ENCODE measurements at regions not wholly inside any gene's neighbourhood (a gene's known extent, or its start where the extent isn't known, plus 50 kb on each side); places are given as distances from the start of the nearest gene placed in this dataset.
"Not testable (repeated sequence)": the region's sequence is repeated elsewhere in the genome, so short reads cannot be mapped to it uniquely, and the experiment has no call there.

- no peak for DNase-seq (ENCODE audit: low read depth)
Observed at GRCh38 chr15:100767001-100767825, 112.4 kb upstream of the ALDH1A3 start.

- no peak for DNase-seq (ENCODE audit: low read depth)
Observed at GRCh38 chr15:100768501-100768931, 111.1 kb upstream of the ALDH1A3 start.

GRCh38 chr15:100769043-100769974 lies 110.3 kb upstream of the ALDH1A3 start:
- DNase-seq (ENCODE audit: low read depth) = no peak

- no peak for DNase-seq (ENCODE audit: low read depth)
Observed at GRCh38 chr15:100769975-100770340, 109.7 kb upstream of the ALDH1A3 start.

- no peak for DNase-seq (ENCODE audit: low read depth)
Observed at GRCh38 chr15:100770661-100771584, 108.7 kb upstream of the ALDH1A3 start.

GRCh38 chr15:100771746-100772145 lies 107.9 kb upstream of the ALDH1A3 start:
- DNase-seq (ENCODE audit: low read depth) = no peak

GRCh38 chr15:100772478-100772877 lies 107.2 kb upstream of the ALDH1A3 start:
- no peak for DNase-seq (ENCODE audit: low read depth)

- no peak for DNase-seq (ENCODE audit: low read depth)
Observed at GRCh38 chr15:100772892-100773520, 106.6 kb upstream of the ALDH1A3 start.

- DNase-seq (ENCODE audit: low read depth) = not testable (repeated sequence)
Observed at GRCh38 chr15:100774044-100774443, 105.6 kb upstream of the ALDH1A3 start.

GRCh38 chr15:100775581-100776185 lies 103.9 kb upstream of the ALDH1A3 start:
- no peak for DNase-seq (ENCODE audit: low read depth)

- DNase-seq (ENCODE audit: low read depth) = no peak
Observed at GRCh38 chr15:100777821-100778220, 101.8 kb upstream of the ALDH1A3 start.

- no peak for DNase-seq (ENCODE audit: low read depth)
Observed at GRCh38 chr15:100778831-100779288, 100.8 kb upstream of the ALDH1A3 start.

- DNase-seq (ENCODE audit: low read depth) = no peak
Observed at GRCh38 chr15:100779331-100780207, 100.1 kb upstream of the ALDH1A3 start.

- DNase-seq (ENCODE audit: low read depth) = no peak
Observed at GRCh38 chr15:100780208-100780800, 99.3 kb upstream of the ALDH1A3 start.

GRCh38 chr15:100781061-100781960 lies 98.3 kb upstream of the ALDH1A3 start:
- no peak for DNase-seq (ENCODE audit: low read depth)

GRCh38 chr15:100781961-100782530 lies 97.6 kb upstream of the ALDH1A3 start:
- no peak for DNase-seq (ENCODE audit: low read depth)

- DNase-seq (ENCODE audit: low read depth) = no peak
Observed at GRCh38 chr15:100783291-100783690, 96.3 kb upstream of the ALDH1A3 start.

Data from stromal cell of bone marrow (primary cell).